Fibroblast of lung (primary cell): ENCODE measurements at regions not wholly inside any gene's neighbourhood (a gene's known extent, or its start where the extent isn't known, plus 50 kb on each side); places are given as distances from the start of the nearest gene placed in this dataset.
"Not testable (repeated sequence)": the region's sequence is repeated elsewhere in the genome, so short reads cannot be mapped to it uniquely, and the experiment has no call there.

Experiments used
- DNase-seq, 2 donors: peaks; one replicate each; pipeline versions ENCODE4 v3.0.0 to v3.0.0-alpha.2; 2010; ENCODE audit warnings: low read depth in 2 of 2
- H2AFZ ChIP-seq: 2 replicates; pipeline ENCODE4 v1.5.1; 2012; ENCODE audit warnings: low read length, control low read depth, inconsistent platforms
- H3K27ac ChIP-seq: 2 replicates; pipeline ENCODE4 v1.5.1; 2011; ENCODE audit warnings: low read length, control low read depth; ENCODE audit not compliant: insufficient read depth
- H3K27me3 ChIP-seq: 2 replicates; pipeline ENCODE4 v1.5.1; 2011; ENCODE audit warnings: mild to moderate bottlenecking, low read length; ENCODE audit not compliant: control insufficient read depth, insufficient read depth
- H3K36me3 ChIP-seq: 2 replicates; pipeline ENCODE4 v1.5.1; 2011; ENCODE audit warnings: low read length; ENCODE audit not compliant: control insufficient read depth, insufficient read depth
- H3K4me1 ChIP-seq: 2 replicates; pipeline ENCODE4 v1.5.1; 2011; ENCODE audit warnings: low read length; ENCODE audit not compliant: control insufficient read depth, insufficient read depth; ENCODE audit errors: extremely low read depth
- H3K4me2 ChIP-seq: 2 replicates; pipeline ENCODE4 v1.5.1; 2011; ENCODE audit warnings: low read length, control low read depth; ENCODE audit not compliant: insufficient read depth; ENCODE audit errors: extremely low read depth
- H3K4me3 ChIP-seq, 4 experiments: fragments of 200-600 bp in 1 of 4; sonication (generic) in 1 of 4; replicated peaks in 1 of 4; 2 replicates each; pipeline ENCODE4 v1.5.1; 2011 to 2016; ENCODE audit warnings: low read length in 4 of 4, low read depth in 3 of 4, mild to moderate bottlenecking in 3 of 4, control low read depth in 2 of 4, inconsistent platforms in 1 of 4, mixed read lengths in 1 of 4; ENCODE audit not compliant: insufficient read depth in 1 of 4; ENCODE audit errors: control extremely low read depth in 1 of 4
- H3K79me2 ChIP-seq: 2 replicates; pipeline ENCODE4 v1.5.1; 2012; ENCODE audit warnings: mild to moderate bottlenecking, low read length, inconsistent platforms; ENCODE audit not compliant: control insufficient read depth, insufficient read depth
- H3K9ac ChIP-seq: 2 replicates; pipeline ENCODE4 v1.5.1; 2011; ENCODE audit warnings: mild to moderate bottlenecking, low read length, control low read depth; ENCODE audit not compliant: insufficient read depth
- H3K9me3 ChIP-seq: 2 replicates; pipeline ENCODE4 v1.5.1; 2012; ENCODE audit warnings: low read depth, low read length; ENCODE audit not compliant: control insufficient read depth, insufficient read depth
- H4K20me1 ChIP-seq: 2 replicates; pipeline ENCODE4 v1.5.1; 2011; ENCODE audit warnings: low read length; ENCODE audit not compliant: control insufficient read depth, insufficient read depth; ENCODE audit errors: extremely low read depth
- CTCF ChIP-seq, 2 donors: IDR thresholded peaks in 1 of 2; conservative IDR thresholded peaks in 1 of 2; 1 replicate in 1 of 2; 2 replicates in 1 of 2; pipeline ENCODE4 v1.5.1; 2011 to 2012; ENCODE audit warnings: low read length in 2 of 2, control low read depth in 1 of 2, inconsistent platforms in 1 of 2, low read depth in 1 of 2, mild to moderate bottlenecking in 1 of 2
- EZH2 ChIP-seq: IDR thresholded peaks from 2 replicates; pipeline ENCODE4 v1.5.1; 2012; ENCODE audit warnings: low read length, control low read depth, mild to moderate bottlenecking; ENCODE audit errors: missing control alignments

- H3K27me3 ChIP-seq, H3K4me1 ChIP-seq, DNase-seq, H3K79me2 ChIP-seq, H3K4me3 ChIP-seq, H4K20me1 ChIP-seq, H3K9me3 ChIP-seq, H3K9ac ChIP-seq, H2AFZ ChIP-seq, H3K27ac ChIP-seq, H3K36me3 ChIP-seq, H3K4me2 ChIP-seq: not testable (repeated sequence)
These were observed 53.4 kb downstream of the AHSP start for GRCh38 chr16:31581065-31581464.

- not testable (repeated sequence) for H4K20me1 ChIP-seq, H3K4me3 ChIP-seq, H3K27me3 ChIP-seq, H2AFZ ChIP-seq, H3K9me3 ChIP-seq, H3K36me3 ChIP-seq, H3K4me2 ChIP-seq, H3K27ac ChIP-seq, H3K9ac ChIP-seq, H3K79me2 ChIP-seq, DNase-seq, H3K4me1 ChIP-seq
These were observed 74.2 kb downstream of the AHSP start for GRCh38 chr16:31601737-31602384.

GRCh38 chr16:31618130-31618529 lies 90.4 kb downstream of the AHSP start:
- H3K4me3 ChIP-seq = no peak overlapping the region
- no peak overlapping the region for H3K27ac ChIP-seq
- DNase-seq = no peak

GRCh38 chr16:31636433-31636832 lies 108.7 kb downstream of the AHSP start:
- H2AFZ ChIP-seq = no peak overlapping the region
- H3K9ac ChIP-seq = no peak overlapping the region
- TF ChIP-seq CTCF (conservative IDR thresholded peaks at IDR 0.05 in 1 of 2, IDR thresholded peaks at IDR 0.05 in 1 of 2; ENCODE audit: low read depth in 1 of 2, low read length in 2 of 2) (no peak), EZH2 (no peak)

More at GRCh38 chr16:31618130-31618529, 90.4 kb downstream of the AHSP start:
- Histone ChIP-seq H2AFZ (no peak overlapping the region), H3K9me3 (no peaks in the 10 kb centered on the region), H3K27me3 (no peaks in the 10 kb centered on the region), H3K36me3 (no peaks in the 10 kb centered on the region), H3K79me2 (no peaks in the 10 kb centered on the region), H4K20me1 (no peaks in the 10 kb centered on the region), H3K9ac (no peak overlapping the region), H3K4me2 (no peak overlapping the region), H3K4me1 (no peaks in the 10 kb centered on the region)
- TF ChIP-seq CTCF (conservative IDR thresholded peaks at IDR 0.05 in 1 of 2, IDR thresholded peaks at IDR 0.05 in 1 of 2; ENCODE audit: low read depth in 1 of 2, low read length in 2 of 2) (no peak), EZH2 (no peak)

More at GRCh38 chr16:31636433-31636832, 108.7 kb downstream of the AHSP start:
- H3K4me3 ChIP-seq = no peak overlapping the region
- H3K9me3 ChIP-seq = no peaks in the 10 kb centered on the region
- no peak for DNase-seq
- no peaks in the 10 kb centered on the region for H4K20me1 ChIP-seq
- H3K79me2 ChIP-seq = no peaks in the 10 kb centered on the region
- H3K4me2 ChIP-seq = no peak overlapping the region
- H3K4me1 ChIP-seq = no peaks in the 10 kb centered on the region
- H3K27me3 ChIP-seq = no peaks in the 10 kb centered on the region
- H3K36me3 ChIP-seq = no peaks in the 10 kb centered on the region
- H3K27ac ChIP-seq = no peak overlapping the region
